ENCODE measurements at regions not wholly inside any gene's neighbourhood (a gene's known extent, or its start where the extent isn't known, plus 50 kb on each side); places are given as distances from the start of the nearest gene placed in this dataset.

DNA sequence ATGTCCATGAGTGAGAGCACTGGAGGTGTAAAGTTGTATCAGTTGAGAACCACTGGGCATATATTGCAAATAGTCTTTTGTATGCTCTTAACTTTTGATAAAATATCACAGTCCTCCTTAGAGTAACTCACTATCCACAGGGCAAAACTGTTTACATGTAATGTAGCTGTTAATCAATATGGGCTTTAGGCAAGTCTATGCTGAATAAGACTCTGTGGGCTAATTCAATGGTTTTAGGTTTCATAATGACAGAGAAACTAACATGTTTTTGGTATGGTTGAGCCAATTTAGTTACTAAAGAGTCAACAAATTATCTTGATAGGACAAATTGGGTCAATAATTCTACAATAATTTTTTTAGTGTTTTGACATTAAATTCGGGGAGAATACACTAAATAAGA is 1134.9 kb upstream of the FAM98A start:
- TF ChIP-seq MEF2A (IDR thresholded peaks at IDR 0.05; ENCODE audit: borderline replicate concordance, low read depth) (no peak), EP300 (IDR thresholded peaks at IDR 0.05; ENCODE audit: borderline replicate concordance in 1 of 2, low read depth in 1 of 2, low read length in 1 of 2) (no peak), RFX5 (IDR thresholded peaks at IDR 0.05; ENCODE audit: low read length) (no peak), RAD21 (IDR thresholded peaks at IDR 0.05; ENCODE audit: low read length) (no peak), POLR2AphosphoS5 (IDR thresholded peaks at IDR 0.05; ENCODE audit: low read depth, low read length) (no peak), RCOR1 (IDR thresholded peaks at IDR 0.05; ENCODE audit: low read length) (no peak), TAF1 (IDR thresholded peaks at IDR 0.05; ENCODE audit: borderline replicate concordance, low read depth, low read length) (no peak), RXRA (IDR thresholded peaks at IDR 0.05; ENCODE audit: borderline replicate concordance, low read depth) (no peak)
- TF ChIP-seq, protein P1, sequence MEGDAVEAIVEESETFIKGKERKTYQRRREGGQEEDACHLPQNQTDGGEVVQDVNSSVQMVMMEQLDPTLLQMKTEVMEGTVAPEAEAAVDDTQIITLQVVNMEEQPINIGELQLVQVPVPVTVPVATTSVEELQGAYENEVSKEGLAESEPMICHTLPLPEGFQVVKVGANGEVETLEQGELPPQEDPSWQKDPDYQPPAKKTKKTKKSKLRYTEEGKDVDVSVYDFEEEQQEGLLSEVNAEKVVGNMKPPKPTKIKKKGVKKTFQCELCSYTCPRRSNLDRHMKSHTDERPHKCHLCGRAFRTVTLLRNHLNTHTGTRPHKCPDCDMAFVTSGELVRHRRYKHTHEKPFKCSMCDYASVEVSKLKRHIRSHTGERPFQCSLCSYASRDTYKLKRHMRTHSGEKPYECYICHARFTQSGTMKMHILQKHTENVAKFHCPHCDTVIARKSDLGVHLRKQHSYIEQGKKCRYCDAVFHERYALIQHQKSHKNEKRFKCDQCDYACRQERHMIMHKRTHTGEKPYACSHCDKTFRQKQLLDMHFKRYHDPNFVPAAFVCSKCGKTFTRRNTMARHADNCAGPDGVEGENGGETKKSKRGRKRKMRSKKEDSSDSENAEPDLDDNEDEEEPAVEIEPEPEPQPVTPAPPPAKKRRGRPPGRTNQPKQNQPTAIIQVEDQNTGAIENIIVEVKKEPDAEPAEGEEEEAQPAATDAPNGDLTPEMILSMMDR (IDR thresholded peaks at IDR 0.05) = no peak

Data from SK-N-SH (cell line).